Glomerular visceral epithelial cell (primary cell): ENCODE measurements at regions not wholly inside any gene's neighbourhood (a gene's known extent, or its start where the extent isn't known, plus 50 kb on each side); places are given as distances from the start of the nearest gene placed in this dataset.

Experiments
- DNase-seq: peaks from one replicate; pipeline ENCODE4 v3.0.0-alpha.2; 2016; ENCODE audit errors: extremely low spot score

DNA sequence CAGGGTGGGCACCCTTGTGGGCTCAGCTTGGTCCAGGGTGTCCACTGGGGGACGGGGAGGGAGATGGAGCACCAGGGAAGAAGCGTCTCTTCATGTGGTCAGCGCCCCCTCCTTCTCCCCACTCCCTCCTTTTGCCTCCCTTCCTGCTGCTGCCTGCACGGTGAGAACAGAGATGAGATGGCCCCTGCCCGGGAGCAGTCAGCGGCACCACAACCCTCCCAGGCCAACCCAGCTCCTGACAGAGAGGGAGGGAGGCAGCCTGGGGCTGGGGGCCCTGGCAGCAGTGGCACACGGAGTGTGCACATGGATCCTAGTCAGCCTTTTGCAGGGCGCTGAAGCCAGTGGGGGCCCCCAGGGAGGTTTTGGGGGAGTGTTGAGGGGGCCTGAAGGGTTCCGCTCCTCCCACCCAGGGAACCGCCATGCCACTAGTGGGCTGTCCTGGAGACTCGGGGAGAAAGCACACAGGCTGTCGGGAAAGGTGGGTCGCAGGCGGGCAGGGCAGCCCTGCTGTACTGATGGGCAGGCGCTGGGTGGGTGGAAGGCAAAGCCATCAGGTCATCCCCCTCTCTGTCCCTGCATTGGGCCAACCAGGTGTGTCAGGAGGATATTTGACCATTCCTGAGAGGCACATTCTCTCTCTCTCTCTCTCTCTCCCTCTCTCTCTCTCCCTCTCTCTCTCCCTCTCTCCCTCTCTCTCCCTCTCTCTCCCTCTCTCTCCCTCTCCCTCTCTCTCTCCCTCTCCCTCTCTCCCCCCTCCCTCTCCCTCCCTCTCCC is 94.3 kb upstream of the BHLHE23 start:
- DNase-seq = no peak

DNA sequence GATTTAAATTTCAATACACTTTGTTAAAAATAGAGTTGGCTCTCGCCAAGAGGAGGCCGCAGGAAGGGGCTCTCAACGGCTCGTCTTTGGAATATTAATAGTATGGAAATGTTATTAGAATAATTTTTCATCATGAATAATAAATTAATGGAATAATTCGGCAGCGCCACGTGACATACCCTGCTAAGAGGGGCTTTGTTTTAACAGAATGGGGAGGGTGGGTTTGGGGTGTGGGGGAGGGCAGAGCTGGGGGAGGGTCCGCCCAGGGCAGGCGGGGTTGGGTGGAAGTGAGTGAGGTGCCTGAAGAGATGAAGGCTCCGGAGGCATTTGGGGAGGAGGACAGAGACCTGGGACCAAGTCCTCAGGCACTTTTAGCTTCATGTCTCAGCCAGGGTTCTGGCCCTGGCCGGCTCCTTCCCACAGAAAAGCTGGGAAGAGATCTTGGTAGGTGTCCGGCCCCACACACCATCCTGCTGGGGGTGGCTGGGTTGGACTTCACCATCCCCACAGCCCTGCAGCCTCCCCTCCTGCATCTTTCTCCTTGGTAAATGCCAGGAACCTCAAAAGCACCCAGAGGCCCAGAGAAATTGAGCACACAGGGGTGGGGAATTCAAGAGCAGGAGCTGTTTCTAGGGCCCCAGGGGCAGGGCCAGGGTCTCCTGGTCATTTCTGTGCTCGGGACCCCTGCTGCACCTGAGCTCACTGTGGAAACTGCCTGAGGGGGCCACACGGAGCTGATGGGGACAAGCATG is 93.6 kb upstream of the BHLHE23 start:
- DNase-seq = no peak

DNA sequence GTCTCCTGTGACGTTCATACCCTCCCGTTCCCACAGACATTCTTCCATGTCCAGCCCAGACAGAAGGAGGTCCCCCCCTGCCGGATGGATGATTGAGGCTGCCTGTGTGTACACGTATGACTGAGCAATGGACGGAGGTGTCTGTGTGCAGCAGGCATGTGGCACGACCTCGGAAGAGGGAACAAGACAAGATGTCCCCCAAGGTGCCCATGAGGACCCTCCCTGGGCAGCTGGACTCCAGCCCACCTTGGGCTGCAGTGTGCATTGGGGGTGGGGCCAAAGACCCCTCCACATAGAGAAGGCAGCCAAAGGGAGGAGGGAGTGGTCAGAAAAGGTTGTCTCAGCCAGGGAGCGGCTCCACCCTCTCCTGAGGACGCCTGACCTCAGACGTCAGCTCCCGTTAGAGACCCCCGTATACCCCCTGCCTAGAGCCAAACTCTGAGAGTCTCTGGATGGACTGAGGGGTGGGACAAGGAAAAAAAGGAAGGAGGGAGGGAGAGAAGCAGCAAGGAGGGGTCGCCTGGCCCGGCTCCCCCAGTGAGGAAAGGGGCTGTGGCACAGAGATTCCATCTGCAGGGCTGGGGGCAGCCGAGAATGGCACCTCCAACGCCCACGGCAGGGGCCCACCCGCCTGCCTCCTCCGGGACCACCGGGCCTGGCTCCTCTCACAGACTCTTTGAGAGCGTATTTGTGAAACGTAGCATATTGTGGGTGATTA is 92.9 kb upstream of the BHLHE23 start:
- DNase-seq = no peak

DNA sequence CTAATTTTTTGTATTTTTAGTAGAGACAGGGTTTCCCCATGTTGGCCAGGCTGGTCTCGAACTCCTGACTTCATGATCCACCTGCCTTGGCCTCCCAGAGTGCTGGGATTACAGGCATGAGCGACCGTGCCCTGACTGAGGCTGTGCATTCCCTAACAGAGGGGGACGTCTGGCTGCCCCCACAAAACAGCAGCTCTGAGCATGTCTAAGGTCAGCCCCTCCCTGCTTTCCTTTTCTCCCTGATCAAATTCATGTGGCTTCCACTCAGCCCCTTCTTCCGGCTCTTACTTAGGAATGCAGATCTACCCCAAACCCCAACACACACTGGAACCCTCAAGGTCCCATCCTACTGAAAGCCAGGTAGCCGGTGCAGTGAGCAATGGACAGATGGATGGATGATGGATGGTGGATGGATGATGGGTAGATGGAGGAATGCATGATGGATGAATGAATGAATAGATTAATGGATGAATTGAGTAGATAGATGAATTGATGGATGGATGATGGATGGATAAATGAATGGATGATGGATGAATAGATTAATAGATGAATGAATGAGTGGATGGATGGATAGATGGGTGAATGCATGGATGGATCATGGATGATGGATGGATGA is 91.5 kb upstream of the BHLHE23 start:
- DNase-seq = no peak

DNA sequence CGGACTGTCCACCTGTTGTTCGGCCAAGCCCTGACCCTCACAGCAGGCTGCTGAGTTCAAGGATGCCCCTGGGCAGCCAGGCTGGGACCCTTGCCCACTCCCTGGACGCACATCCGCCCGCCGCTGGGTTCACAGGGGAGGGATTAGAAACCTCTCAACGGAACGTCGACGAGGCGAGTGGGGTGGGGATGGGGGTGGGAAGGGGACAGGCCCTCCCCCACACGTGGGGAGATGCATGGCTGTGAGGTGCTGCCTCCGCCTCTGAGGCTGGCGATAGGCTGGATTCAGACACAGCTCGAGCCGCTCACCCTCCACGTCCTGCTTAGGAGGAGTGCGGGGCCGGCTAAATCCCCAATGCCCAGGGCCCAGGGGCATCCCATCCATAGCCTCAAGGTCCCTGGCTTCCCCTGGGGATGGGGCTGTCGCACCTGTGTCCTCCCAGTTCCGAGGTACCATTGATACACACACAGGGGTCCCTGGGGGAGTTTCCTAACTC is 90.6 kb upstream of the BHLHE23 start:
- no peak for DNase-seq

DNA sequence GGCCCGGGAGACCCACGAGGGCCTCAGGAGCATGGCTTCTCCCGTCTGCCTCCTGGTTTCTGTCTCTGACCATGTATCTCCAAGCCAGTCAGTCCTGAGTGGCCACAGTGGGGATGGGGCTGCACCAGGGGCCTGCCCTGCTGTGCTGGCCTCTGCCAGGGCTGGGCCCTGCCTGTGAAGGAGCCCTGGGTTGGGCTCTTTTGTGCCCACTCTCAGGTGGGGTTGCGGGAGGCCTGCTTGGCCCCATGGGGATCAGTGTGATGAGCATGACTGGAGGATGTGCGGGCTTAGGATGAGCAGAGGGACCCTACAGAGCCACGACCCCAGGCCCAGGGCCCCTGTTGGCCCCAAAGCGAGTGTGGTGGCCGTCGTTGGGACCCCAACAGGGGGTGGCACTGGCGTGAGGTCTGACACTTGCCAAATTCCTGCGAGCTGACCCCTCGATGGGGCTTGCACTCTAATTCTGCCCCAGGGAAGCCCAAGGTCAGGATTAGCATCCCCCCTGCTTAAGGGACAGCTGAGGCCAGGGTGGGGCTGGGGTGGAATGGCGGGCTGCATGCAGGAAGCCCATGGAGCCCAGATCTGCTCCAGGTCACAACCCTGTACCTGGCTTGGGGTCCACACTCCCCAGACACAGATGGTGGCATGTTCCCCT is 90.0 kb upstream of the BHLHE23 start:
- DNase-seq = no peak

DNA sequence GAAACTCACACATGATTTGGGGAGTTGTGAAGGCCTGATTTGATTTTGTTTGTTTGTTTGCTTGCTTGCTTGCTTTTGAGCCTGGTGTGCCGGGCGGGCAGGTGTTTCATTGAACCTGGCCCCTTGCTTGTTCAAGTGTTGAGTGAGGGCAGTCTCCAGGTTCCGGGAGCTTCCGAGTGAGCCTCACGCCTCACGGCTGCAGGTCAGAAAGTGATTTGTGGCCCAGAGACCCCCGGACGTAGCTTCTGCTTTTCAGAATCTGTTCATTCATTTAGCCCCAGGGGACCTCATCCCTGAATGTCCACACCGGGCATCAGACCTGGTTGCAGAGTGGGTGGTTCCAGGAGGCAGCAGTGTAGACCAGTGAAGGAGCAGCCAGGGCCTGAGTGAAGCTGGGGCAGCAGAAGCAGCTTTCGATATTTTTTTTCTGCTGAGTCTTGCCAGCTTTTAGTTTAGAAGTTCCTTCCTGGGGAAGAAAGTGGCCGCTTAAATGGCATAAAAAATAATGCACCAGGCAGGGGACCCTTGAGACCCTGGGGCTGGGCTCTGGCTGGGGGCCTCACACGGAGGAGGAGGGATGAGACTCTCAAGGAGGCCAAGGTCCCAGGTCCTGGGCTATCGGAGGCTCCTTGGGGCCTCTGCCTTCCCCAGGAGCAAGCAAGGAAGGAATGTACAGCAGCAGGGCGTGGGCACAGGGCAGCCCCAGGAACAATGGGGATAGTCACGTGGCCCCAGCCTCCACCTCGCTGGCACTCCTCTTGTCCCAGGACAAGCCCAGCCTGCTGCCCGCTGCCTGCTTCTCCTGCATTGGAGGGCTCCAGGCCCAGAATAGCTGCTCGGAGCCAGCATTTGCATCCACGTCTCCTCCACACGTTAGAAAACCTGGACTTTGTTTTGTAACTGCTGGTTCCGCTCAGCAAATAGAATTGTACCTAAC is 89.2 kb upstream of the BHLHE23 start:
- no peak for DNase-seq

DNA sequence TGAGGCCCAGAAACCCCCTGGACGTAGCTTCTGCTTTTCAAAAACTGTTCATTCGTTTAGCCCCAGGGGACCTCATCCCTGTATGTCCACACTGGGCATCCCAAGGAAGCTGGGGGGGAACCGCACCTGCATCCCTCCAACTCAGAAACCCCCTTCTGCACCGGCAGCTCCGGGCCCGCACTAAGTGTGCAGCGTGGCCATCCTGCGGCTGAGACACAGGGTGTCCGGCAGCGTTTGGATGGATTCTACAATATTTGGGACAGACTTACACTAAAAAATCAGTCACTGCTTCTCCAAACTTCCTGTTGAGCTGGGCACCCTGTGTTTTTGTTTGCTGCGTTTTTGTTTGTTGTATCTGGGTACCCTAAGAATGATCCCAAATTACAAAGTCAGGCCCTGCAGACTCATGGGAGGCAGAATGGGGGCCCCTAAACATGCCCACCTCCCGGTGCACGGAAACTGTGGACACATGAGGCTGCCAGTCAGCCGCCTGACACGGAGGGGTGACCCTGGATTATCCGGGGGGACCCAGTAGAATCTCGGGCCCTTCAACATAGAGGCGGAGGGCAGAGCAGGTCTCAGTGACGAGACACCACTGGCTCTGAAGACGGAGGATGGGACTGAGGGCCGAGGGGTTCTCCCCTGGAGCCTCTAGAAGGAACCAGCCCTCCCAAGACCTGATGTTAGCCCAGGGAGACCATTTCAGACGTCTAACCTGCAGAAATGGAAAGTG is 88.2 kb upstream of the BHLHE23 start:
- no peak for DNase-seq

DNA sequence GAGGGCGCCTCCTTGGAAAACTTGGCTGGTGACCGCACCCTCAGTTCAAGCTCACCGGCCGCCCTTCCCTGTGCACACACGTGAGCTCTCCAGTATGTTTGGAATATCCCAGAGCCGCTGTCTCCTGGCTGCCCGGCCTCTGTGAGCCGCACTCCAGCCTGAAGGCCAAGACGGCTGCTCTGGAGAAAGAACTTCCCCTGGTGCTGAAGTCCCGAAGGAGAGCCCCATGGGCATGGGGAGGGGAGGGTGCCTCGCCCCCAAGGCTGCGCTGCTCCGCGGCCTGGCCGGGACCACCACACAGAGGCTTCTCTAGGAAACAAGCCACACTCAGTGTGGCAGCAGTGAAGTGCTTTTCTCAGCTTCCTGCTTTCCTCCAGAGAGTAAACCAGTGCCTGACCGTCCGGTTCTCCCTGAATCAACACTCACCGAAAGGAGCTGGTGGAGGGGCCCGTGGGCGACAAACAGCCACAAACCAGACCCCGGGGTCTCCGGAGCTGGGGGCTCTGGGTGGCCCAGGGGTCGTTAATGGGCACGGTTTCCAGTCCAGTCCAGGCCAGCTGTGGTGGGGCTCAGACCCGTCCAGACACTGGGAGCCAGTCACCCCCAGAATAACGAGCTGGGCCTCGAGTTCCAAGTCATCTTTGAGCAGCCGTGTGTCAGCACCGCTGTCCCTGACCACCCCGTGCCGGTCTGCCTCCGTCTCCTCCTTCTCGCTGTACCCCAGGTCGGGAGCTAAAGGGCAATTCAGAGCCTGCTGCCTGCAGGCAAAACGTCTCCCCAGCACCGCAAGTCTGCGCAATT is 87.4 kb upstream of the BHLHE23 start:
- DNase-seq = no peak

DNA sequence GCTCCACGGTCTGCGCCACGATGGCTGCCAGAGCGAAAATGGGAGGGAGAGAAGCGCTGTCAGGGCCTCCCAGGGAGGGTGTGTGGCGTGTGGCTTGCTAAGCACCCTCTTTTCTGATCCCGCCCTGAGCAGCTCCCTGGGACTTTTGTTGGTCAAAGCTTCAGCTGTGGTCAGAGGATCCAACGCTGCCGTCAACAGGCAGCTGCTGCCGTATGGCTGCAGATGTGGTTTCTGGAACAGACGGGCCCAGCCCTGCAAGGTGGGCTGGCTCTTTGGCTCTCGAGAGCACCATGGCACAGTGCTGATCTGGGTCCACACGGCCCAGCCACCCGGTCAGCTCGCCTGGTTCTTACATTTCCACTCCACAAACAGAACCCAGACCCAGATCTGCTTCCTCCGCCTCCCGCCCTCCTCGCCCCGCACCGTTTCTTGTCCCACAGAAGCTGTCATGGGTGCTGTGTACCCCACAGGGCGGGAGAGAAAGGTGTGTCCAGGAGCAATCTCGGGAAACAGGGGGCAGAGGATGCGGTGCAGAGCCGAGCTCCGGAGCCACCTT is 86.0 kb upstream of the BHLHE23 start:
- no peak for DNase-seq

DNA sequence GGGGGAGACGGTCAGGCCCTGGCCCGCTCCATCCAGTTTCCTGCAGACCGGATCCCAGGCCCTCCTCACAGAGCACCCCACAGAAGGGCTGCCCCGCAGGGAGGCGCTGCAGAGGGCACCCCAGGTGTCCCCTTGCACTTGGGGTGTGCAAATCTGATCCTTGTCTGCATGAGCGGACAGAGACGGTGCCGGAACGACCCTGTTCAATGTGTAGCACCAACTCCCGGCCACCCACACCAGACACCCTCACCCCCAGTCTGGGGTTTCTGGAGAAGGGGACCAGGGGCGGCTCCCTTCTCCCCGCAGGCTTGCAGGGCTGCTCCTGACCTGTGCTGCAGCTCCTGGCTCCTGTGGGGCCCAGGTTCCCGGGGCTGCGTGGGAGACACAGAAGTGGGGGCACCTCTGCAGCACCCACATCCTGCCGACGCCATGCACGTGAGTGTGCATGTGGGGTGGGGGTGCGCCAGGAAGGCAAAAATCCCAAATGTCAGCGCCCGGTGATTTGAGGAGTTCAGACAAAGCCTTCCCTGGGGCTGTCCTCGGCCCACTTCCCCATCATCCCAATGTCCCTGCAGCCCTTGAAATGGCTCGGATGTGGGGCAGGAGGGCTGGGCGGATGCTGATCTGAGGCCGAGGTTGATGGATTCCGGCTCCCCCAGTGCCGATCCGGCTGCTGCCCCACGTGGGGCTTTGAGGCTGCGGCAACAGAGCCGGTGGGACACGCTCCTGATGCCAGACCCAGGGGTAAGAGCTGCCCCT is 85.3 kb upstream of the BHLHE23 start:
- no peak for DNase-seq

DNA sequence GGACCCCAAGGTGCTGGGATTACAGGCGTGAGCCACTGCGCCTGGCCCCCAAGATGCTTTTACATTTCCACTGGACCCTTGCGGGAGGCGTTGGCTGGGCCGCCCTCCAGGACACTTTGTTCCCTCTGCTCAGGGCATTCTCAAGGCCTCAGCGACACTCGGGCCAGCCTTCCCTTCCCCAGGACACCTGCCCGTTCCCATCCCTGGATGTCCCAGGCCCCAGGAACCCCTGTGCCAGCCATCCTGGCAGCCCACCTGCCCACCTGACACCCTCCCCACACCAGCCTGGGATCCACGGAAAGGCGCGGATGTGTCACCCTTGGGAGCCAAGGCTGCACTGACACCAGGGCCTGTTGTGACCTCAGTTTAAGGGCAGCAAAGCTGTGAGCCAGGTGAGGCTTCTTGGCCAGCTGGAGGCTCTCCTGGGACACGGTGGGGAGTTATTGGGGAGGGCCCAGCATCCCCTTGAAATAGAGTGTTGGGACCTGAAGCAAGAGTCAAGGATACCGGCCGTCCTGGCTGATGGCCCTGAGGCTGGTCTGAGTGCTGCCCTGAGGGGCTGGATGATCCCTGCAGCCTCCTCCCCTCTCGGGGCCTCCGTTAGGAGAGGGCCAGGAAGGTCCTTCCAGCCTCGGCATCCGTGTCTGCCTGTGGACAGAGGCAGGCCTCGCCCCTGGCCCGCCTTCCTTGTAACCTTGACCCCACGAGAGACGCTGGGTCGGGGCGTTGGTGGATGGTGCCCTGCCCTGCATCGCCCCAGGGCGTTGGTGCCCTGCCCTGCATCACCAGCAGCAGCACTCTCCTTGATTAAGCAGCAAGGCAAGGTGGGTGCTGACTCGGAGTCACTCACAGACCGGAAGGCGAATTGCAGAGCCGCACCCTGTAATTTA is 84.2 kb upstream of the BHLHE23 start:
- DNase-seq = no peak

DNA sequence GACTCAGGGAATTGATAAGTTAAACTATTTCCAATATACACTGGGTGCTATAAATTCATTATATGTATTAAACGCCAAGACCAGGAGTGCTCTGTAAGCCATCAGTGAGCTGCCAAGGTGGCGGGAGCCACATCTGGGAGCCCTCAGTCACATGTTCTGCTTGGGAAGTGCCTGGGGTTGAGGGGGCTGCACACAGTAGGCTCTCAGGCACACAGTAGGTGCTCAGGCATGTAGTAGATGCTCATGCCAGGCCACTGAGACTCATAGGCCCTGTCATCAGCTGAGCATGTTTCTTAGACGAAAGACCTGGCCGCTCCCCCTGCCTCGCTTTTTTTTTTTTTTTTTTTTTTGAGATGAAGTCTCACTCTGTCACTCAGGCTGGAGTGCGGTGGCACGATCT is 83.3 kb upstream of the BHLHE23 start:
- DNase-seq = no peak

DNA sequence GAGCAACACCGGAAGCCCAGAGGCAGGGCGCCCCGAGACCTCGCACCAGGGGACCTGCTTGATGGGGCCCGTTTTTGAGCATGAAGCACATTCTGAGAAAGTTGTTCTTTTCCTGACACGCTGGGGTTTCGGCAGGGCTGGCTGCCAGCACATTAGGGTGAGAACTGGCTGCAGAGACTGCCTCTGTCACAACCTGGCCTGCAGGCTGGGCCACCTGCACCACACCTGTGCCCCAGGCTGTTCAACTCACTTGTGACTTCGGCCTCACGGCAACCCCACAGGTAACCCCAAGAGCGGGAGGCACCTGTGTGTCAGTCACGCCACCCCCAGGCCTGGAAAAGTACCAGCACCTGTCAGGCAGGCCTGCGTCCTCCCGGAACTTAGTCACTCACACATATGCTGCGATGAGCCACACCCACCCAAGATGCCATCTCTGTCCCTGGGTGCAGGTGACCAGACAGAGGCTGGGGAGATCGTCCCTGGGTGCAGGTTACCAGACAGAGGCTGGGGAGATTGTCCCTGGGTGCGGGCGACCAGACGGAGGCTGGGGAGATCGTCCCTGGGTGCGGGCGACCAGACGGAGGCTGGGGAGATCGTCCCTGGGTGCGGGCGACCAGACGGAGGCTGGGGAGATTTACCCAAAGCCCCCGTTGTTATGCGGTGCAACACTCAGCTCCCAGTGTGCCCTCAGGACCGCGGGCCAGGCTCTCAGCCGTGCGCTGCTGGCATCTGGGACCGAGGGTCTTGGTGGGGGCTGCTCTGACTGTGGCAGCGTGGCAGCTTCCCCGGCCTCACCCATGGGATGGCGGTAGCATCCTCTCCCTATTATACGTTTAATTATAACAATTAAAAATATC is 82.5 kb upstream of the BHLHE23 start:
- no peak for DNase-seq

DNA sequence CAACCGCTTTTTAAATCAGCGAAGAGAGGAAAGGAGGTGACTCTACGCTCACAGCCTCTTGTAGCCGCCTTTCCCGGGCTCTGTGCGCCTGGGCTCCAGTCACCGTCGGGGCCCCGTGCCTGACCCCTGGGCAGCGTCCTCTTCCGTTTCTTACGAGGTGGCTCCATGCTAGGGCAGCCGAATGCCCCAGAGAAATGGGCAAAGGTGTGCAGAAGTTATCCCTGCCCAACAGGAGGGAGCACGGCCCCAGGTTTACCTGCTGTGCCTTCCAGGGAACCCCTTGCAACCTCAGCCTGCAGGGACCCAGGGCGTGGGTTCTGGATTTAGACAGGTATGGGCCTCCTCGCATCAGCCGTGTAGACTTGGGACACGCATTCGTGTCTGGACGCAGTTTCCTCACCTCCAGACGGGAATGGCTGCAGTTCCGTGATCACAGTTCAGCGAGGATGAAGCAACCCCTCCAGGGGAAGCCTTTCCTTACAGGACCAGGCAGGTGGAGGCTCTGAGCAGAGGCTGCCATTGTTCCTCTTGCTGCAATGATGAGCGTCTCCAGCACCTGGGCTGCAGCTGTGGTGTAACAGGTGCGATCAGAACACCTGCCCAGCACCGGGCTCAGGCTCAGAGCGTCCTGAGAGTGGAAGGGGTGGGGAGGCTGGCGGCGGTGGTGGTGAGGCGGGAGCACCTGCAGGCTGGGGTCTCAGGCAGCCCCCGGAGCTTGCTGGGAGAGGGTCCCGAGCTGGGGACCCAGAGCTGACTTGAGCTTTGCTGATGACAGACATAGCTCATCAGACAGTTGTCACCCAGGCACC is 81.3 kb upstream of the BHLHE23 start:
- DNase-seq = no peak
